HEK293T (cell line): ENCODE measurements at regions not wholly inside any gene's neighbourhood (a gene's known extent, or its start where the extent isn't known, plus 50 kb on each side); places are given as distances from the start of the nearest gene placed in this dataset.

ENCODE experiments used
- BHLHE40 ChIP-seq: fragments of 450-650 bp; IDR thresholded peaks from 2 replicates; pipeline ENCODE4 v1.6.1; 2016; ENCODE audit warnings: mild to moderate bottlenecking, moderate library complexity, borderline replicate concordance
- FOXA1 ChIP-seq: fragments of 450-650 bp; IDR thresholded peaks from 2 replicates; pipeline ENCODE4 v1.6.1; 2016; ENCODE audit warnings: mild to moderate bottlenecking
- FOXK2 ChIP-seq: fragments of 450-650 bp; IDR thresholded peaks from 2 replicates; pipeline ENCODE4 v1.6.1; 2016; ENCODE audit warnings: mild to moderate bottlenecking
- FOXM1 ChIP-seq: fragments of 450-650 bp; IDR thresholded peaks from 2 replicates; pipeline ENCODE4 v1.6.1; 2017; ENCODE audit warnings: mild to moderate bottlenecking, borderline replicate concordance
- HDGF ChIP-seq: fragments of 450-650 bp; IDR thresholded peaks from 2 replicates; pipeline ENCODE4 v1.6.1; 2017; ENCODE audit warnings: antibody characterized with exemption, borderline replicate concordance
- NFRKB ChIP-seq: fragments of 450-650 bp; IDR thresholded peaks from 2 replicates; pipeline ENCODE4 v1.6.1; 2016; ENCODE audit warnings: mild to moderate bottlenecking, moderate library complexity
- SP1 ChIP-seq: fragments of 450-650 bp; IDR thresholded peaks from 2 replicates; pipeline ENCODE4 v1.6.1; 2017
- SUZ12 ChIP-seq: fragments of 450-650 bp; IDR thresholded peaks from 2 replicates; pipeline ENCODE4 v1.6.1; 2016; ENCODE audit warnings: mild to moderate bottlenecking
- TARDBP ChIP-seq: fragments of 450-650 bp; IDR thresholded peaks from 2 replicates; pipeline ENCODE4 v1.6.1; 2016
- ZNF384 ChIP-seq: fragments of 450-650 bp; IDR thresholded peaks from 2 replicates; pipeline ENCODE4 v1.6.1; 2016

DNA sequence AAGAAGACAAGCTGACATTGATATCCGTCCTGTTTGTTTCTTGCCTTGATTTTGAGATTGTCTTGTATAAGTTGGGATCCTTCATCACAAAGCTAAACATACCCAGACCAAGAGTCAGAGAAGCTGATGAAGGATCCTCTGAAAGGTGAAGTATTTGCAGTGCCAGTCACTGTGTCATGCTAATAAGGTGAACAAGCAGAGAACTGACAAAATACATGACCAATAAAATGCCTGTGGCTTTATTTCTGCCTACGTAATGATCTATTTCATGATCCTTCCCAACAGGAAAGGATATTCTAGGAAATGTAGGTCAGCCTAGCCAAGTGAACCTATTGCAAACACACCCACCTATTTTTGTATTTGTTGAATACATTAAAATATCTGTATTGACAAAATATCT, 351.3 kb upstream of the CDH9 start:
- TF ChIP-seq ZNF384 (no peak), FOXM1 (no peak), FOXK2 (no peak), HDGF (no peak), SP1 (no peak), SUZ12 (no peak), TARDBP (no peak), BHLHE40 (no peak), NFRKB (no peak), FOXA1 (no peak)
